Stromal cell of bone marrow (primary cell): ENCODE measurements at regions not wholly inside any gene's neighbourhood (a gene's known extent, or its start where the extent isn't known, plus 50 kb on each side); places are given as distances from the start of the nearest gene placed in this dataset.

Experiments used
- DNase-seq: peaks from one replicate; pipeline ENCODE4 v3.0.0-alpha.2; 2012; ENCODE audit warnings: low read depth

DNA sequence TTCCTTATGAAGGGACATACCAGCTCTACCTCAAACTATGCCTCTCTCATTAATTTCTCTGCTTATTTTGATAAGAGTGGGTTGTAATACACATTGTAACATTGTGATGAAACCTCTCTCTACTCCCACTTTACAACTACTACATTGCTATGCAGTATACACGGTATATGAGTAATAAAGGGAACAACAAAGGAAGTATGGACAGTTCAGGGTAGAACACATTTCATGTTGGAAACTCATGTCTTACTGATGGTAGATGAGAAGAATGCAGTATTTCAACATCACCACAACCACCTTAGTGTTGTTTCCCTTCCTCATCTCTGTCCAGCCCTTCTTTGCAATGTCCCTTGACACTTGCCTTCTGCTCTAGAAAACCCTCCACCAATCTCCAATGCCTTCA is 515.9 kb upstream of the CELF4 start:
- no peak for DNase-seq

DNA sequence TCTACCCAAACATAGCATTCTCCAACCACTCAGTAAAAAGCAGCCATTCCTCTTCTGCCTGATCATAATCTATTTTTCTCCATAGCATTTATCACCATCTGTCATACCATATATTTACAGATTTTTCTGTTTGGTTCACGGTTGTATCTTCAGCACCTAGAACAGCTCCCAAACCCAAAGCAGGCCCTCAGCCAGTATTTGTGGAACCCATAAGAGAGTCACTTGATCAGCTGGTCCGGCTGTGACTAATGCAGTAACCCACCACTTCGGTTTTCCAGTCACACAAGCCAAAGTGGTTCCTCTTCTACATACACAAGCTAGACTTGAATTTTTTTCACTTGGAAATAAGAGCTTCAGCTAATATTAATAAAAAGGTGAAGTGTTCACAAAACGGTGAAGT is 511.6 kb upstream of the CELF4 start:
- DNase-seq = no peak

- DNase-seq = no peak
Observed at GRCh38 chr18:38076346-38077070, 510.9 kb upstream of the CELF4 start.

DNA sequence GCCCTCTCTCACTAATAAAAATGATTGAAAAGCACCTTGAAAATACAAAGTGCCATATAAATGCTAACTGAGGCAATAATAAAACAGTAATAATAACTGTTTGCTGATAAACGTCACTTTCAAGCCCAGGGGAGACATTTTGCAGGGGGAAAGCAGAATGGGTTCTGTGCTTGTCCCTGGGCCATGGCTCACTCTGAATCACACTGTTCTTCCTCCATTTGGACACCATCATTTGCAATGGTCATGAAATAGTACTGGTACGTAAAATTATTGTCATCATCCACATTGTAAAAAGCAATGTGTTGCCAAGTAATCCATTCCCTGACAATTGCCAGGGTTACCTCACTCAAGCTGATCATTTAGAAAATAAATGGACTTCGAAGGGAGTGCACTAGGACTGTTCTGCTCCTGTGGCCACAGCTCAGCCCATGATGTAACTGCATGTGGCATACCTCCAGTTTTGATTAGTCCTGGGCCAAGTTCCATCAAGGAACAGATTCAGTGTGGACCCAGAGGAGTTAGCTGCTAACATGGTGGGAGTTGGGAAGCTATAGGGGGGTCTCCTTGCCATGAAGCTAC is 508.8 kb upstream of the CELF4 start:
- DNase-seq = no peak

- DNase-seq = no peak
Observed at GRCh38 chr18:38067821-38068220, 502.2 kb upstream of the CELF4 start.

DNA sequence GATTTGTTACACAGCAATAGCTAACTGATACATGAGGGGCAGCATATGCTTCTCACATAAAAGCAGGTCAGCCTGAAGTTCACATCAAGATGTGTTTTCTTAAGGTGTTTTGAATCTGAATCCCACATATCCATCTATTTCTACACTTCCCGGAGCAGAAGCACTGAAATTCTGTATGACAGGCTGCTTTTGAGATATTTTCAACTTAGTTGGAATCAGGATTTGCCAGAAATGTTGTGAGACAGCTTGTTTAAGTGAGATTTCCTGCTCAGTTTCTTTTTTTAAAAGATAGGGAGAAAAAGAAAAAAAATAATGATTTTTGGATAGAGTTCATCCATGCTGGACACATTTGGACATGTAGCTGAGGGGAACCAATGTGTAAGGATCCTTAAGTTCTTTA is 501.5 kb upstream of the CELF4 start:
- no peak for DNase-seq

DNA sequence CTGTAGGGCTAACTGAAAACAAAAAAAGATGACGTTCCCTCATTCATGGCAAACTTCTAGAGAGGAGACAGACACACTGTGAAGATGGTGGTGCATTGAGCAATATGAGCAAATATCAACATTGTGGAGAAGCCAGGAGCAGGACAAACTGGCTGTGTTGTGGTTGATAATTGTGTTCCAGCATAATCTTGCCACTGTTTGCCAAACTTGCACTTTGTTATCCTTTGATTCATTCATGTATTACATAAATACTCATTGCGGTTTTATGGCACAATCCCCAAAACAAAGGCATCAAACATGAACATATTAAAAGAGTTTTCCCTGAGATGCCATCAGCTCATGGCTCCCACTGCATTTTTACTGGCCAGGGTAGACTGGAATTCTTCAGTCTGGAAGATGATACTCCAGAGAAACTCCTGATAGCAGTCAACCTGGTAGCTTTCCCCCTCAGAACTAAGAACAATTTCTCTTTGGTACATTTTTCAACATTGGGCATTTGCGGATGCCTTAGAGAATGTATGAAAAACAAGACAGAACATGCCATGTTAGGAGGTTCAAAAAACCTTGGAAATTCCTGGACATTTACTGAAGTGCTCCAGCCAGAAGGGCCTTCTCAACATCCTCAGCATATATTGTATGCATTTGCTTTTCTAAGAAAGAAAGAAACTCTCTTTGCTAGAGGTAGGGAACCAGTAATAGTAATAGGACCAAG is 487.4 kb upstream of the CELF4 start:
- DNase-seq = no peak

GRCh38 chr18:38047820-38048219 is 482.2 kb upstream of the CELF4 start:
- no peak for DNase-seq

- DNase-seq = no peak
Observed at GRCh38 chr18:38046651-38047050, 481.1 kb upstream of the CELF4 start.

- no peak for DNase-seq
Observed at GRCh38 chr18:38045845-38046244, 480.2 kb upstream of the CELF4 start.

- no peak for DNase-seq
Observed at GRCh38 chr18:38042211-38042890, 476.8 kb upstream of the CELF4 start.

GRCh38 chr18:38038242-38038641 is 472.6 kb upstream of the CELF4 start:
- no peak for DNase-seq

DNA sequence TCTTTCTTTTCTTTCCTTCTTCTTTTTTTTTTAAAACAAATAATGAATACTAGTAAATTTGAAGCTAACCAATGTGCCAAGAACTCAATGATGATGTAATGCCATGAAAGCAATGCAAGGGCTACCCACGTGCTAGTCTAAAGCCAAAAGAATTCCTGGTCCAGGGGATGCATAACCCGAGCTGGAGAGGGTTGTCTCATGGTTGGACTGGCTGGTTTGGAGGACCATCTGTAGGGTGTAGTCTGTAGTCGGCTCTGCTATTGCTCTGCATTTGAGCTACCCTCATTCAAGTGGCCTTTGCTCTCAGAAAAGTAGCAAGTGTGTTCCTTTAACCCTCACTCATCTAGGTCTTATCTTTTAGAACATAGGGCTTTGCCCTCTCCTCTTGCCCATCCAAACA is 469.6 kb upstream of the CELF4 start:
- DNase-seq = no peak

DNA sequence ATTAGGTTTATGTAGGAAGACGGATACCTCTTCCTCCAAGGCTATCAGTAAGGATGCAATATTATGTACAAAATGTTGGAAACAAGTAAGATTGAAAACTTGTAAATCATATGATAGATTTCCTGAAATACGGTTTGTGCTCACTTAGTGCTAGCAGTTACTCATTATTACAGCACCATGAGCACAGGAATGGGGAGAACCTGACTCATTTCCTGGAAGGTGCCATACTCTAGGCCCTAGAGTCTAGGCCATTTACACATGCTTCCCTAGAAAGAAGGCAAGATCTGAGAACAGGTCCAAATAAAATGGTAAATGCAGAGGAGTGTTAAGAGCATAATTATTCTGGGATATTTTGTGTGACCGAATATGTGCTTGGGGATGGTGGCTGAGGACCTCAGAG is 467.7 kb upstream of the CELF4 start:
- no peak for DNase-seq

- DNase-seq = no peak
Observed at GRCh38 chr18:38032516-38032915, 466.9 kb upstream of the CELF4 start.

GRCh38 chr18:38028946-38029345 is 463.3 kb upstream of the CELF4 start:
- no peak for DNase-seq

DNA sequence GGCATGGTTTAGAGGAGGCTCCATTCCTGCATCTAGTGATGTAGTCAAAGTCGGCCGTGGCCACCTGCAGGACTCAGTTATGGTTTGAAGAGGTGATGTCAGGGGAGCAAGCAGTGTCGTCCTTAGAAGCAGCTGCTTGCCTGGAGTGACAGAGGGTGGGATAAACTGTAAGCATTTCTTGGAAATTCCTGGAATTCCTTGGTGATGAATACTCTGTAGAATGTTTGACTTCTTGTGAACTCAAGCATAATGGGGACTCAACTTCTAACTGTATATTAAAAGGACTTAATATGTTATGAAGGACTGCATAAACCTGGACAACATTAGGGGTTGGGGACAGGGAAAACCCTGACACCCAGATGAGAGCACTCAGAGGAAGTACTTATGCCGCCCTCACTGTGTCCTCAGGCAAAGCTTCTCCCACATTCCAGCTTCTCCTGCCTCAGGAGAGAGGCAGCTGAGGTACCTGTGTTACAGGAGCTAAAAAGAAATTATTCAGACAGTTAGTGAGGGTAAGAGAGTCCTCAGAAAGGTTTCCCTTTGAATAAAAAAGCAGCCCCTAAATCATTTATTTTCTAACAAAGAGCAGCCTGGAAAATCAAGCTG is 459.9 kb upstream of the CELF4 start:
- no peak for DNase-seq

GRCh38 chr18:38023871-38024270 is 458.3 kb upstream of the CELF4 start:
- DNase-seq = no peak

GRCh38 chr18:38022234-38022633 is 456.6 kb upstream of the CELF4 start:
- DNase-seq = no peak

- no peak for DNase-seq
Observed at GRCh38 chr18:38019292-38019691, 453.7 kb upstream of the CELF4 start.

GRCh38 chr18:38010971-38011857 is 445.6 kb upstream of the CELF4 start:
- DNase-seq = no peak
